ENCODE measurements at regions not wholly inside any gene's neighbourhood (a gene's known extent, or its start where the extent isn't known, plus 50 kb on each side); places are given as distances from the start of the nearest gene placed in this dataset.

DNA sequence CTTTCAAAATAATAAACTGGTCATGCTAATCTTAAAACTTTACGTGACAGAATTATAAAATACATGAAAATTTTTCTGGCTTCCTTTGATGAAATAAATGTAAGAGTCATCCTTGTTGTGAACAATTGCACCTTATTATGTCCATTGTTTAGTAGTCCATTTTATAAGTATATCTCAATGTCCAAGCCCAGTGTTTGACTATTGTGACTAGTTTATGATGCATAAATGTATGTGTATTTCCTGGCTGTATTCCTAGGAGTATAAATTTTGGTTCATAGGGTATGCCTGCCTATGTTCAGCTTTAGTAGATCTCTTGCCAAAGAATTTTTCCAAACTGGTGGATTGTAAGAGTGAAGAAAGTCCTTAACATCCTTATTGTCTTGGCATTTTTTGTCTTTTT lies 2895.5 kb upstream of the PCDH20 start:
- no peak for DNase-seq (ENCODE audit: low spot score)

DNA sequence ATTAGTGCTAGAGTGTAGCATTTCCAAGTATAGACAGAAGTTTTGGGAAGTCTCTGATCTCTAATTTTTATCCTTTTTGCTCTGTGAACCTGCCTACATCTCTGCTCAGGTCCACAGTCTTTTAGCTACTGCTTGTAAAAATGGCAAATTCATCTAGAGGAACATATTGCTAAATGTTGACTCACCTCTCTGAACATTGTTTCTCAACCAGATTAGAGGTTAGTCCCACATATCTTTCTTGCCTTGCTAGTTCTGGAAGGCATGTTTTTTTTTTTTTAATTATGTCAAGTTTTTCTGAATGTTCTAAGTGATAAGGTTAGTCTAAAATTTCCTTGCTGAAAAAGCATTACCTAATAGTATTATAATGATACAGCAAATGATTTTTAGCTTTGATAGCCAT lies 2889.6 kb upstream of the PCDH20 start:
- DNase-seq (ENCODE audit: low spot score): no peak

DNA sequence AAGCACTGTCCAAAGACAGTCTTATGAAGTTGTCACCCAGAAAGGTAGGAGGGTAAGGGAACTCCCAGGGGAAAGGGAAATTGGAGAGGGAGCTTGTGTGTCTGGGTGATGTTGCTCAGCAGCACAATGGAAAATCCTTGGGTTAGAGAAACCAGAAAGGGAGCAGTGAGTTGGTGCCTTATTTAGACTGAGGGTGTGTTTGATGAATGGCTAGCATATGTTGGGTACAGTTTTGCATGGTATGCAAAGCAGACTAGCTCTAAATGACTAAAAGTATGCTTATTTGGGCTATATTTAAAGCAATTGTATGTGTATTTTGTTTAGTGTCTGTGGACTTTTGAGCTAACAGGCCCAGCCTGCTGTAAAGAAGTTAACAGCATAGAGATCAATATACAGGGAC lies 2884.6 kb upstream of the PCDH20 start:
- no peak for DNase-seq (ENCODE audit: low spot score)

DNA sequence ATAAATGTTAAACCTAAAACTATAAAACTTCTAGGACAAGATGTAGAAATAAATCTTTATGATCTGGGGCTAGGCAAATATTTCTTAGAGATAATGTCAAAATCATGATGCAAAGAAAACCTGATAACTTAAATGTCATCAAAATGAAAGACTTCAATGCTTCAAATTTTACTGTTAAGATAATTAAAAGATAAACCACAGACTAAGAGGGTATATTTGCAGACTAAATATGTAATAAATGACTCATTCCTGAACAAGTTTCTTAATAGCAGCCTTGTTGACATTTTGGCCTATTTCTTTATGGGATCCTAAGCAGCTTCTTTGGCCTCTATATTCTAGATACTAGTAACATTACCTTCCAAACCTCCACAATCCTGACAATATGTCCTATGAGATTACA lies 2878.3 kb upstream of the PCDH20 start:
- DNase-seq (ENCODE audit: low spot score): no peak

DNA sequence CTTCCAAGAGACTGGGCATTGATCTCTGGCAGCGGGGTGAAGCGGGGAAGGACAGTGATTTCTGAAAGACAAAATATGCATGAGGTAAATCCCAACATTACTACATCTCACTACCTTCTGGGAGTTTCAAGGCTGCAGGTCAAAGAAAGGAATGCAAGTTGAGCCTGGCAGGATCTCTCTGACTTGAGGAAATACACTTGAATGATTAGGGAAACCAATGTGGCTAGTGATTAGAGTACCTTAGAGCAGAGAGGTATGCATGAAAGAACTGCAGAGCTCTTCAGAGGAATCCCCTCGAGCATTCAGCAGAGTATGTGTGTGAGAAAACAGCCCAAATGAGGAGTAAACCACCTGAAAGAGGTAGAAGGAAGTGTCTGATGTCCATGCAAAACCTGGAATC lies 2874.1 kb upstream of the PCDH20 start:
- no peak for DNase-seq (ENCODE audit: low spot score)

DNA sequence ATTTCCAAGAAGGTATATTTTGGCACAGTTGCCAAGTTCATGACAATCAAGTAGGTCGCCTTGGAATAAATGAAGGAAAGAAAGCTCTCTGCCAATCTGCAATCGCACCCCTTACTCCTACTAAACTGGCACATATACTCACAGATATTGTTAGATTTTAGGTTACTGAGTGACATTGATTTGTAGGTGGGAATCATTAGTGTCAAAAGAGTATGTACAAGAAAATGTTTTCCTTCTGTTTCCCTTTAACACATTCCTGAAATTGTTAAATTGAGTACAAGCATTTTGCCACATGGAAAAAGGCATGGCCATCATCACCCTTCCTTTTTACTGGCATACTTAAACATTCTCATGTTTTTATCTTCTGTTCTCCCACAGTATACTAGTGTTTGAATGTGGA lies 2868.3 kb upstream of the PCDH20 start:
- DNase-seq (ENCODE audit: low spot score): no peak

DNA sequence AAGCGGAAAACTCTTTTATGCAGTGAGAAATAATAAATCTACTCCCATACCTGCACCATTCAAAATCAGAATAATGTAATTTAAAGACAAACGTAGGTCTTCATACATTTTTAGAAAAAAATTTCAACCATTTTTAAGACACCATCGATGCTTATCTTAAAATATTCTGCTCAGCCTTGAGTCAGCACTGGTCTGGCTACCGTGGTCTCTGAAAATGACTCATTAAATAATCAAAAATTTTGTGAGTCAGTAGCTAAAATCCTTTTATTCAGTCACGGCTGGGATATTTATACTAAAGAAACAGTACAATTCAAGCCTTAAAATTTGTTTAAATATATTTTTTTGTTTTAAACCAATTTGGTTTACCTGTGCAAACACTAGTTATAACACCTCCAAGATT lies 2862.8 kb upstream of the PCDH20 start:
- no peak for DNase-seq (ENCODE audit: low spot score)

DNA sequence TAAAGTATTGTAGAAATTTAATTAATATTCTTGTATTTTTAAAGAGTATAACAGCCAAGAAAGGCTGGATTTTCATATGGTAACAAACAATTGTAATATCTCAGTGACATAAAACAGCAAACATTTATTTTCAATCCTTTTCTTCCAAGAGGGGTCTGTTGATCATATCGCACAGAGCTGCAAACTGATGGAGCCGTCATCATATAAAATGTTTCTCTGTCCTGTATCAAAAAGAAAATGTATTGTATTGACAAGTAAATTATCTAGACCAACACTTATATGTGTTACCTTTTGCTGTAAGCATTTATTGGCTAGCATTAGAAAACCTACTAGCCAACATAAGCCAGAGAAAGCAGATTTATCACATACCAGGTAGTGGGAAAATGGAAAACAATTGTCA lies 2861.4 kb upstream of the PCDH20 start:
- no peak for DNase-seq (ENCODE audit: low spot score)

DNA sequence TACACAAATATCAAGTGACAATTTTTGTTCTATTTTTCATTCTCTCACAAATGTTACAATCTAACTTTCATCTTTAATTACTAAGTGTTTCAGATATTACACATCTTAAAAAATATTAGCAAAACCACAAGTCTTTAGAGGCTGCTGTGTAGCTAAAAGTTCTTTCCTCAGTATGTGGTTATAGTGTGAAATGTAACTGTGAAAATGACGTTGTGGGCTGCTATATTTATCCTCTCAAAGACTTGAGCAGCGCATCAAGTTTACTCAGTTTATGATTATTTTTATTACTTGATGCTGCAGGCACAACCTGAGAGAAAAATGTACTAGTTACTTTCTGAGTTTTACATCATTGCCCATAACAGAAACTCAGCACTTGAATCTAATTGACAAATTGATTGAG lies 2860.6 kb upstream of the PCDH20 start:
- DNase-seq (ENCODE audit: low spot score): no peak

DNA sequence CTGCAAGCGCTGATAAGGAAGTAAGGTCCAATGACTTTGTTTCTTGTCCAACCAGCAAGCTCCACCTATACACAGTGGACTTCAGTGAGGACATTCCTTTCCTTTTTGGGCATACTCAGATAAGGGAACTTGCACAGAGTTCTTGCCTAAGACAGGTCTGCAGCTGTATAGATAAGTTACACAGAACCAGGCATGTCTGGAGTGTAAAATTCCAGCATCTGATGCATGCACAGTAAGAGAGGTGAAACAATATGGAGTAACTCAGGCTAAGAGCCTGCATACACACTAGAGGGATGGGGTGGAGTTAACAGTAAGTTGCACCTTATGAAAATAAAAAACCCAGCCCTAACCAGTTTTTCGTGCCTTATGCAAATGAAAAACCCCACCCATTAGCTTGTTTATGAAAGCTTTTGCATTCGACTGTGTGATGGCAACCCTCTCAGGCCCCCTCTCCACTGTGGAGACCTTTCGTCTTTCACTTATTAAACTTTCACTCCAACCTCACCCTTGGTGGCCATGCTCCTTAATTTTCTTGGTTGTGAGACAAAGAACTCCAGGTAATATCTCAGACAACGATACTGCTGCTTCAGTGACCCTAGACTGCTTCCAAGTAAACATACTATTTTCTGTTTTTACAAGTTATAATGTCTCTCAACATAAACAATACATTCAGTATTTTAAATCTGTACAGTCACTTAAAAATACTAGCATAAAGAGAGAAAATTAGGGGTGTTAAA lies 2859.0 kb upstream of the PCDH20 start:
- DNase-seq (ENCODE audit: low spot score): no peak

DNA sequence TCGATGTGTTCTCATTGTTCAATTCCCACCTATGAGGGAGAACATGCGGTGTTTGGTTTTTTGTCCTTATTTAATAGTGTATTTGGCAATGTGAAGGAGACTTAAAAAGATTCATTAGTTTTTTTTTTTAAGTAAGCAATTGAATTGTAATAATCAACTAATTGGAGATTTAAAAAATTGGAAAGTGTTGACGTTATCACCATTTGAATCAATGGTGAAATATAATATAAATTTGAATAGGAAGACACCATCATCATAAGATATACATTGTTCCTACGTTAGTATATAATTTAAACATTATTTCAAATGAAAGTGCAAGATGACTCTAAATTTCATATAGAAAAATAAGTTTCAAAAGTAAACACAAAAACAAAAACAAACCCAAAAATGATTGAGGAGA lies 2858.1 kb upstream of the PCDH20 start:
- DNase-seq (ENCODE audit: low spot score): no peak

DNA sequence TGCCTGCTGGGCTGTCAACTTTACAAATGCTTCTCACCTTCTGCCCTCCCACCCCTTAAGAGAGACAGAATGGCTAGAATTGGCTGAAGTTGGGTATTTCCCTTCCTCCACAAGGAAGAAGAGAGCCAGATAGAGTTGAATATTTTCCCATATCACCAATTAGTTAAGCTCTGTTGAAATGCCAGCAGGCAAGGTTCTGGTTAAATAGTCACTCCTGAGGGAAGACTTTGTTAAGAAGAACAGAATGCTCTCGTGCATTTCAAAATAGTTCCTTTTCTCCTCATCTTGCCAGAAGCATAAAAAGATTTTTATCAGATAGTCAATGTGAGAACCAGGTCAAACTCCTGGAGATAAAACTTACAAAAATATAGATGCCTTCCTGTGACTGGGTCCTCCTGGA lies 2857.0 kb upstream of the PCDH20 start:
- DNase-seq (ENCODE audit: low spot score): no peak

DNA sequence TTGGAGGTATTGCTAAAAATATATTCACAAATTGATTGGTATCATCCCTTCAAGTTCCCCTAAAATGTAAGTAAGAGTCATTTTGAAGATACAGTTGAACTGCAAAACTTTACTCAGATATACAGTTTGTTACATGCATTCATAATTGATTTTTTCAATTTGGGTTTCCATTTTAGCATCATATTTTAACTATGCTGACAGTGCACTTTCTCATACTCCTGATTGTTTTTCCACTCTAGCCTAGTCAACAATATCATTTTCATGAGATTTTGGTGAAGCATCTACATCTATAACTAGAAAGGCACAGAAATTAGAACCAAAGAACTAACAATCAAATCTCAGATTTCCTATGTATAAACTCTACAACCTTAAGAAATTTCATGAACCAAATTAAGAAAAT lies 2850.4 kb upstream of the PCDH20 start:
- no peak for DNase-seq (ENCODE audit: low spot score)

DNA sequence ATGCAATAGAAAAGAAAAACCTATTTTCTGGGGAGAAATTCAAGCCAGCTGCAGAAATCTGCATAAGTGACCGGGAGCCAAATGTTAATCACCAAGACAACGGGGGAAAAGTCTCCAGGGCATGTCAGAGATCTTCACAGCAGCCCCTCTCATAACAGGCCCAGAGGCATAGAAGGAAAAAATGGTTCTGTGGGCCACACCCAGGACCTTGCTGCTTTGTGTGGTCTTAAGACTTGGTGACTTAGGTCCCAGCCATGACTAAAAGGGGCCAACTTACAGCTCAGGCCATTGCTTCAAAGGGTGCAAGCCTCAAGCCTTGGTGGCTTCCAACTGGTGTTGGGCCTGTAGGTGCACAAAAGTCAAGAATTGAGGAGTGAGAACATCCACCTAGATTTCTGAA lies 2847.6 kb upstream of the PCDH20 start:
- no peak for DNase-seq (ENCODE audit: low spot score)

DNA sequence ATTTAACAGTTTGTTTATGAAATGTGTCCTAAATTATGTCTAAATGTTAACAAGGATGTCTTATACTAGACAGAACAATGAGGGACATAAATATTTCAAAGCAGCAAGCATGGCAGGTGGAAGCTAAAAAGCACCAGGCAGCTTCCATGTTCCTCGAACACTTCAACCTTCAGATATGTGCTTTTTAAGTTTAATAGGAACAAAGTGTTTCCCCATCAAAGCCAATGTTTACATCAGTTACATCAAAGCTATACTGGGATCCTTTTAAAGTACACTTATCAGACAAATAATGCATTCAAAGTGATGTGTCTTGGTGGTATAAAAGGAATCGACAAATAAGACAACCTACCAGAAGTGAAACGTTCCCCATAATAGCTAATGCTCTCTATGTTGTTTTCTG lies 2841.1 kb upstream of the PCDH20 start:
- DNase-seq (ENCODE audit: low spot score): no peak

DNA sequence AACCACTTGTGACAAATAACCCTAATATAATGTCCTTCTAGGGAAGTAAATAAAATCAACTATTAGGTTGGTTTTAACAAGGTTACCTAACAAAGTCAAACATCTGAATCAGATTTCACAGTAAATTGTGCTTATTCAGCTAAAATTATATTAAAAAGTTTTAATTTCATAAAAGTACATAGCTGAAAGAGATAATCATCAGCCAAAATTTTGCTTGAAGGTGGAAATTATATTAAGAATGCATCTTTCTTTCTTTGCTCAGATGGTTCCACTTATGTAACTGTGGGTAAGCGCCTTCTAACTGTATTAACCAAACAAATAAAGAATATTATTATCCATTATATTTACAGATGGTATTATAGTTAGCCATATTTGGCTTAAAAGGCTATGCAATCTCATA lies 2840.3 kb upstream of the PCDH20 start:
- DNase-seq (ENCODE audit: low spot score): no peak

DNA sequence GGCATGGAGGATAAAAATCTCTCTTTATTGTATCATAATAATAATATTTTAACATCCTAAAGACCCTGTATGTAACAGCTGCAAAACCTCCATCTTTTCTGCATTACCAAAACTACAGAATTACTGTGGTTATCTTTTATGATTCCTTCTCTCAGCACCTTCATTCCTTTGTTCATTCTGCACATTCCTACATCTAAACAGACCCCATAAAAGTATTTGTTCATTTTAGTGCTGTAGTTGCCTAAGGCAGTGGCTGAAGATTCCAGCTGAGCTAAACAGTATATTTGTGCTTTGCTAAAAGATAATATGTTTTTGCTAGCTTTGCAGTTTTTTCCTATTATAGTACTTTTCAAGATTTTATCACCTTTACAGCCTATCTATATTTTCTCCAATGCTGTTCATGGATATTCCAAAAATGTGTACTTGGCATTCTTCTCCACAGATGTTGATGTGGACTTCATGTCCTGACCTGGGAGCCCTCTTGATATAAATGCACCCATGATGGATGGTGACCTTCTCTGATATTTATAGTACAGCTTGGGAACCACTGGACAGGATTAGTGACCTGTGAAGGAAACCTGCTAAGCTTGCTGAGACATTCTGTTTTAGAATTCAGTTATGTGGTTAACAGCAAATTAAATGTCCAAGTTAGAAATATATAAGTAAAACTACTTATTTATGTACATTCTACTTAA lies 2832.9 kb upstream of the PCDH20 start:
- no peak for DNase-seq (ENCODE audit: low spot score)

DNA sequence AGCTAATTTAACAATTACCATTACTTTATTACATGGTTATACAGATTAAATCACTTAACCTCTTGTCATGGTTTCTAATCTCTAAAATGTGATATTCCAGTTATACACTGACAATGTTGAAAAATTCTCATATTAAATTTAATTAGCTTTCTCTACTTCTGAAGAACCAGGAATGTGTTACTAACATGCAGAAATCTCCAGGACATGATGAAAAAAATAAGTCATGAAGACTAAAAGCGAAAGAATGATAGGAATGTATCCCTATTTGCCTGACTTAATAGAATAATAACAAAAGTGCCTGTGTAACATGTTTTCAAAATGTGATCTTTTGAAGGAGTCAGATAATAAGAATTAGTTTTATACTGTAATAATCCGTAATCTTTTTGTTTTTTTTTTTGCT lies 2823.7 kb upstream of the PCDH20 start:
- peak; percentile 1 for DNase-seq (ENCODE audit: low spot score)

DNA sequence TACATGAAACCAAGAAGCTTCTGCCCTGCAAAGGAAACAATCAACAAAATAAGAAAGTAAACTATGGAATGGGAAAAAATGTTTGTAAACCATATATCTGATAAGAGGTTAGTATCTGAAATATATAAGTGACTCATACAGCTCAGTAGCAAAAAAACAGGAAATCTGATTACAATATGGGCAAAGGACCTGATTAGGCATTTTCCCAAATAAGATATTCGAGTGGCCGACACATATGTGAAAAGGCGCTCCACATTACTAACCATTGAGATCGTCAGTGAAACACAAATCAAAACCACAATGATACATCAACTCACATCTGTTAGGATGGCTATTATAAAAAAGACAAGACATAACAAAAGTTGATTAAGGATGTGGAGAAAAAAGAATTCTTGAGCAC lies 2818.6 kb upstream of the PCDH20 start:
- no peak for DNase-seq (ENCODE audit: low spot score)

DNA sequence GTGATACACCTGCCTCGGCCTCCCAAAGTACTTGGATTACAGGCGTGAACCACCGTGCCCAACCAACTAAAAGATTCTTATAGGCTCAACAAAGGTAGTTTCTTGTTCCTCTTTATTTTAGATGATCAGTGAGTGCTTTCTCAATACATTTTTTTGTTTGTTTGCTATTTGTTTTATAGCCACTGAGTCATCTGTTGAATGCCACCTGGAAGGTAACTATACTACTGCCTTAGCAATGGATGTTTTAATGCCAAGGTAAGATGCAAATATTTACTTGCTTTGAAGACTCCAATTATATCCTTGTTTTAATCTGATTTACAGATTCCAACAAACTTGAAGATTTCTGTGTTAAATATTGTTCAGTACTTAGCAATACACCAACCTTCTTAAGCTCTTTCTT lies 2807.4 kb upstream of the PCDH20 start:
- no peak for DNase-seq (ENCODE audit: low spot score)

DNA sequence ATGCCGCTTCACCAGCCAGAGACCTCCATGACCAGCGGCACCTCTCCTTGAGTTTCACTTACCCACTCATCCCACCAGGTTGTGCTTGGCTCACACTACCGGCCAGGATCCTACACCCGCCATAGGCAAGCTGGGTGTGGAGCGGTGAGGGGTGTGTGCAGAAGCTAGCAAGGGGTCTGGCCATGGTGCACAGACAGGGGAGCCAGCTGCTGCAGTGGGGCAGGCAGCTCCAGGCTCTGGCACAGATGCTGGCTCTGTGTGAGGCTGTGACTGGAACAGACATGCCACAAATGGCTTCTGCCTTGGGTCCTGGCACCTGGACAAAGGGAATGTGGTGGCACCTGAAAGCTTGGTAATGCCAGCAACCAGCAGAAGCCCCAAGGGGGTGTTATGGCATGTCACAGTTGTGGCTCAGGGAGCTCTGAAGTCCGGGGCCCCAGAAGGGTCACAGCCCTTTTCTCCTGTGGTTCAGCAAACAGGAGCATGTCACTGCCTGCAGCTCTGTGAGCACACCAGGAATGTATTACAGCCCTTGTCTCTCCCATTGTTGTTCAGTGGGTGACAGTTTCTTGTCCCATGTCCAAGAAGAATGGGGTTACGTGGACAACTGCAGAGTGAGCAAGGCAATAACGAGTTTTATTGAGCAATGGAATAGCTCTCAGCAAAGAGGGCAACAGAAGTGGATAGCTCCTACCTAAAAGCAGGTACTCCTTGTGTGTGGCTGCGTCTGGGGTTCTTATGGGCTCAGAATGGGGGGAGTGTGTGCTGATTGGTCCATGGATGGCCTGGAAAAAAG lies 2791.0 kb upstream of the PCDH20 start:
- DNase-seq (ENCODE audit: low spot score): no peak

DNA sequence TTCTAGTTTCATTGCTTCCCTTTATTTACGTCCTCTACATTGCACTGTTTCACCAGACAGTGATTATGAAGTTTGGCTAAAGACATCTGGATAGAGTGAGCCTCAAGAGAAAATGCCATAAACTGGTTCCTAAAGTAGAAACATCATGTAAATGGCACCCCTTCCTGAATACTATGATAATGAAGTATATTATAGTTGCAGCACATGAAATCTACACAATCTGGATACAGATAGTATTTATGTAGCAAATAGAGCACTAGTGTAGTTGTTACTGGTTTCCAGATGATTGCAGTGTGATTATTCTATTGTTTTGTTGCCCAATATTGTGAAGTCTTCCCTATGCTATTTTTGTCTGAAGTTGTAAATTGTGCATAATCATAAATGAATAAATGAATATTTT lies 2786.9 kb upstream of the PCDH20 start:
- no peak for DNase-seq (ENCODE audit: low spot score)

DNA sequence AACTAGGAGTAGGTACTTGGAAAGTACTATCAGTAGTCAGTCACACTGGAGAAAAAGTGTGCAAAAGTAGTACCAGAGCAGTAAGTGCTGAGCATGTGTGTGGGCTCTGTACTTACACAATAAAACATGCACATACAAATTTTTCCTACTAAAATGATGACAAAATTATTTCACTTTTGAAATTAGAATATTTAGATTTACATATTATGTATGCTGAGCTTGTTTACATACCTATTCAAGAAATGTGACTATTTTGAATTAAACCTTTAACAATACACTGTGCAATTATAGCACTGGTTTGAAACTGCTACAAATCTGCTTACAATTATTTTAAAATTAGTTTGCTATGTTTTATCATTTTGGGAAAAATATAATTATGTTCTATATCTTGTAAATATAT lies 2781.6 kb upstream of the PCDH20 start:
- DNase-seq (ENCODE audit: low spot score): no peak

Data from COLO829 (cell line).